Hippocampal formation (tissue), 2 donors: ENCODE measurements at regions not wholly inside any gene's neighbourhood (a gene's known extent, or its start where the extent isn't known, plus 50 kb on each side); places are given as distances from the start of the nearest gene placed in this dataset.

Experiments used
- DNase-seq, 2 donors: peaks; one replicate each; lab custom pipeline; 2025; lab: John Stamatoyannopoulos, UW

DNA sequence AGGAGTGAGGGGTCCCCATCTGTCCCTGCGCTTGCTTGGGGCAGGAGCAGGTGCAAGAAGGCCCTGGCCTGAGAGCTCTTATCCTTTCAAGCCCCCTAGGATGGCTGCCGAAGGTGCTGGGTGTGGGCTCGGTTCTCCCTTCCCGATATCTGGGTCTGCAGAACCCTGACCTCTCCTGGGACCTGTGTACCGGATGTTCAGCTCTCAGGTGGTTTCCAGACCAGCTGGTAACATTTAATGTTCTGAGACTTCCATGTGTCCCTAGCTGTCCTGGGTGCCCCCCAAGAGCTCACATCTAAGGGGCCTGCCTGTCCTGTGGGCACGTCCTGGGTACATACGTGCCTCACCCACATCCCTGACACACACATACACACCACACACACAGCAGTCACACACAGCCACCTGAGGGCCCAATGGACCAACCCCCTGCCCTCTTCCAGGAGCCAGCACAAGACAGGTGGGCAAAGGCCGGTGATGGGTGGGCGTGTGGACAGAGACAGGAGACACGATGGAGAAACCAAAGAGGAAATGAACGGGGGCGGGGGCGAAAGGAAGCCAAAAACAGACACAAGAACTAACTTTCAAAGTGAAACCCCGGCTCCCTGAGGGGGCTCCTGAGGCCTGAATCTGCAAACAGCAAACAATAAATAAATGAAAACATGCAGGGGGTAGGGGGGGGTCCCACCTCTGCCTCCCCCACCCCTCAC is 124.3 kb downstream of the PTPRS start:
- no peak for DNase-seq

DNA sequence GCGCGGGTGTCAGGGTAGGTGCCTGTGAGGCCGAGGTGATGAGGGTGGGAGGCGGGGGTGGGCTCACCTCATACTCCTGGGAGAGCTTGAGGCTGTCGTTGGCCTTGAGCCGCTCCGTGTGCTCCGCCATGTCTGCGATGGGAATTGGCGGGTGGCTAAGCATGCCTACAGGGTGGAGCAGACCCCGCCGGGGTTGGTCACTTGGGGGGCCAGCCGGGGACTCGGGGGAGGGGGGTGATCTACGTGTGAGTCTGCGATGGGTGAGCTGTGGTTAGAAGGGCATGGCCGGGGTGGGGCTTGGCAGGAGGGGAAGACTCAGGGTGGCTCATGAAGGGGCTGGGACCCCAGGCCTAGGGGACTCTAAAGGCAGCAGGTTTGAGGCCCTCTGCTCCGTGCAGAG is 125.2 kb downstream of the PTPRS start:
- DNase-seq: no peak

DNA sequence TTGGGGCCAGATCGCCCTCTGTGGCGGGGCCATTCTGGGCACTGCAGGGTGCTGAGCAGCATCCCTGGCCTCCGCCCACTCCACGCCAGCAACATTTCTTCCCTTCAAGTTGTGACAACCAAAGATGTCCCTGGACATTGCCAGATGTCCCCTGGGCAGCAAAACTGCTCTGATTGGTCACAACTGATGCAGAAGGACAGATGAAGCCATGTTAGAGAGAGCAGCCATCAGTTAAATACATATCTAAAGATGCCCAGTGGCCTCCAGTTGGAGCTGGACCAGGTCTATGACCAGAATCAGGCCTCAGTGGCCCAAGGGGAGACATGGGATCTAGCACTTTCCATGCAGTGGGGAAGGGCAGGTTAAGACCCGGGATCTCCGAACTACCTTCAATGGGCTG is 125.7 kb downstream of the PTPRS start:
- no peak for DNase-seq

DNA sequence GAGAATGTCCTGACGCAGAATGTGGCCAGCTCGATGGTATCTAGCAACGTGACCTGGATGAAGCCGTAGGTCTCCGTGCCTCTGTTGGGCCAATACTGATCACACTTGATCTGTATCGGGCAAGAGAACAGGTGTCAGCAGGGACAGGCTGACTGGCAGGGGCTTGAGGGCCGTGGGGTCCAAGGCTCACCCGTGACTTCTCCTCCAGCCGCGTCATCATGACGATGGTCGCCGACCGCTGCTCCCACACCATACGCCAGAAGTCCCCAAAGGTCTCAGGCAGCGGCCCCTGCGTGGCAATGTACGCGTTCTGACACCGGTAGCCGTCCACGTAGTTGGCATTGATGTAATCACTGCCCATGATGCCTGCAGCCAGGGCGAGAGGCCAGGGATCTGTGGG is 126.2 kb downstream of the PTPRS start:
- DNase-seq: no peak

DNA sequence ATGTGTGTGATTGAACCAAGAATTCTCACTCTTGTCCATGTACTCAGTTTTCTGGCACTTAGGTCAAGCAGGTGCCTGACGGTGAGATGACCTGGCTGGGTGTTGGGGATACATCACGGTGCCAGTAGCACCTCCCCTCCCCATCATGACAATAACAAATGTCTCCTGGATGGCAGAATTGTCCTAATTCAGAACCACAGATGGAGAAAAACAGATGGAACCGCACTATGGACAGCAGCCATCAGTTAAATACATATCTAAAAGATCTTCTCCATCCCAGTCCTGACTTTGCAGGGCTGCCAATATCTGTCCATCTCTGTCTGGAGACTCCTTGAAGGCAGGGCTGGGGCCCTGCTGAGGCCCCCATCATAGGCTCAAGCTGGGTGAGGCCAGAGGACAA is 126.9 kb downstream of the PTPRS start:
- no peak for DNase-seq

DNA sequence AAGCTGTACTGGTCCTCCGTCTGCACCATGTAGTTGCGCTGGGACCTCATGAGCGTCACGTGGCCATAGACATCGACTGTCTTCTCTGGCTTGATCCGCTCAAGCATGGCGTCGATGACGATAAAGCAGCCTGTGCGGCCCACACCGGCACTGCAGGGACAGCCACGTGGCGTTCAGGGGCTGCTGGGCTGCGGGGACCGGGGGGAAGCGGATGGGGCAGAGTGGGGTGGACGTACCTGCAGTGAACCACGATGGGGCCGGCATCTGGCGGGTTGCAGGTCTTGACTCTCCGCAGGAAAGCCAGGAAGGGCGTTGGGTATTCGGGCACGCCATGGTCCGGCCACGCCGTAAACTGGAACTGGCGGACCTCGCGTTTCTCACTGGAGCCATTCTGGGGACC is 128.5 kb downstream of the PTPRS start:
- DNase-seq: no peak

DNA sequence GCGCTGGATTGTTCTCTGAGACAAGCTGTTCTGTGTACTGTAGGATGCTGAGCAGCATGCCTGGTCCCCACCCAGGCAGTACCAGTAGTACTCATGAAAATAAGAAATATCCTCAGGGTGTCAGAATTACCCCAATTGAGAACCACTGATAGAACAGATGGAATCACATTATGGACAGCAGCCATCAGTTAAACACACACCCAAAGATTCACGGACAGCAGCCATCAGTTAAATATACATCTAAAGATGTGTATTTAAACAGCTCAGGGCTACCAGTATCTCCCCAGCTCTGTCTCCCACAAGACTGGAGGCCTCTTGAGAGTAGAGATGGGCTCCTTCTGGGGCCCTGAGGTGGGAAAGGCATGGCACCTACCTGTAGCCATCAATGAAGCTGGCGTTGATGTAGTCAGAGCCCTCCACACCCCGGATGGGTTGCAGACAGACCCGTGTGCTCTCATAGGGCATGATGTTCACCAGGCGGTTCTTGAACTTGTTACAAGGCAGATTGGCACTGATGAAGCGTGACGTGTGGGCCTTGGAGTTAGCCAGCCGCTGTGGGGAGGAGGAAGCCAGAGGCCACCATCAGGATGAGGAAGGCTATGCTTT is 129.3 kb downstream of the PTPRS start:
- DNase-seq: no peak

DNA sequence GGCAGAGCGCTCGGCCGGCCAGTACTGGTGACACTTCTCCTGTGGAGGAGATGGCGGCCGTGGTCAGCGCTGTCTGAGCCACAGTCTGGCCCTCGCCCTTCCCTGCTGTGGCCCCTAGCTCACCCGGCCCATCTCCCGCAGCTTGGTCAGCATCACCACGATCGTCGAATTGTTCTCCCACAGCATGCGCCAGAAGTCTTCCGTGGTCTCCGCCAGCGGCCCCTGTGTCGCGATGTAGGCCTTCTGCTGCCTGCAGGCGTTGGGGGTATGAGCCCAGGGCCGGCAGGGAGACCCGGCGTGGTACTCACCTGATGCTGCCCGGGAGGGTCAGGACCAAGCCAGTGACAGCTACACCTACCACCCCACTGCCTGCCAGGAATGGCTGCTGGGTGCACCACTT is 130.1 kb downstream of the PTPRS start:
- DNase-seq: no peak

DNA sequence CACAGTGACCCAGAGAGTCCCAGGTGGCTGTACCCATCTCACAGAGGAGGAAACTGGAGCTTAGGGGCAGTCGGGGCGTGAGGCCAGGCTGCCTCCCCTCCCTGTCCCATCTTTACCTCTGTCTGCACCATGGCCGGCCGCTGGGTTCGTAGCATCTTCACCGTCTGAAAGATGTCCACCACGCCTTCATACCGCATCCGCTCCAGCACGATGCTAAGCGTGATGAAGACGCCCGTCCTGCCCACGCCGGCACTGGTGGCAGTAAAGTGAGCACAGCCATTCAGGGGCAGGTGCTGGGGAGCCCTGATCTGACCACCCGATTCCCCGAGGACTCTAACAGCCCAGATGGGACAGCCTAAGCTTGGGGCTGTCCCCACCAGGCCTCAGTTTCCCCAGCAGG is 132.8 kb downstream of the PTPRS start:
- DNase-seq: no peak

DNA sequence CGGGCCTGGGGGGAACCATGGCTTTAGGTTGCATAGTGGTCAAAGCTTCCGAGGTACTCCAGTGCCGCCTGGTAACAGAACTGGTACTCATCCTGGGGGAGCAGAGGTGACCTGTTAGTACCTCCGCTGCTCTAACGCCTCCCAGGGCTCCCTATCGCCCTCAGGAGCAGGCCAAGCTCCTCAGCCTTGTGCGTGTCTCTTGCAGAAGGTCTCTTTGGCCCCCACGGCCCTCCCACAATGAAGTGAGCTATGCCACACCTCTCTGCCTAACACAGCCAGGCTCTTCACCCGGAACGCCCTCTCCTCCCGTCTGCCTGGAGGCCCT is 133.9 kb downstream of the PTPRS start:
- DNase-seq: no peak

DNA sequence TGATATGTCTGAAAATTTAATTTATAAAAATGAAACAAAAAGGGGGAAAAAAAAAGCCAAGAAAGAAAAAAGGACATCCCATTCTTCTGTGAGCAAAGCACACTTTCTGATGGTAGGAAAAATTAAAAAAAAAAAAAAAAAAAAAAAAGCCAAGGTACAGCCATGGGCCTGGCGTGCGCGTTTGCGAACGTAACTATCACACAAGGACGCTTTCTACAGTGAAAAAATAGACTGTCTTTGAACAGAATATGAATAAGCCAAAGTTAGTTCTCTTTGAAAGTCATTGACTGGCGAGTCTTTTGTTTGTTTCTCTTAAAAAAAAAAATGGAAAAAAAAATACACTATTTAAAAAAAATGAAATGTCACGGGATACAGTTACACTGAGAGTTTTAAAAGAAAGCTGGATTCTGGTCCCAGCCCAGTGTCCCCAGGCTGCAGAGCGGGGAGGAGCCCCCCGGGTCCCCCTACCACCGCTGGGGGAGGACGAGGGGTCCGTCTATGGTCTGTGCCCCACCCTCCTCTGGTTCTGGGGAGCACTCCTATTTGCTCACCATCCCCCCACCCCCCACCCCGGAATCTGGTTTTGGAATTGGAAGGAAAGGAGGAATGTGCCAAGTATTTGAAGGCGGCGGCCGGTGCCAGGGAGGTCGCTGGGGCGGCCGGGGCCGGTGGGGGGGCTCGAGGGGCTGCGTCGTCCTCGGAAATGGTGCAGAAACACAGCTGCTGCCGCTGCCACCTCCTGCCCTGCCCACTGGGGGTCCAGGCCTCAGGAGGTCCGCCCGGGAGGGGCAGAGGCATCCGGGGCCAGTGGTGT is 134.5 kb downstream of the PTPRS start:
- DNase-seq: no peak

DNA sequence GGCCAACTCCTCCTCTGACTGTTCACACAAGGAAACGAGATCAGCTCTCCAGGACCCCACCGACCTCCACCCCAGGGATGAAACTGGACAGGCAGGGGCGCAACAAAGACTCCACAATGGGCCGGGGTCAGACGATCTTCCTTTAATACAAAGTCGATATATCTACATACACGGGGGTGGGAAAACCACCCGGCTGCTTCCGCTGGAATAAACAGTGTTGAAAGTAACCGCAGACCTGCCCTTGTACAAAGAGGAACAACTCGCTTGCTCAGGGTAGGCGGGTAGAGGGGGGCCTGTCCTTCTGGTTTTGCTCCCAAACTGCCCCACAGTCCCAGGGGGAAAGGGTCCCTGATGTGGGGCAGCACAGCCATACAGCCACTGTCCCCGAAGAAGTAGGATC is 135.2 kb downstream of the PTPRS start:
- DNase-seq: no peak

DNA sequence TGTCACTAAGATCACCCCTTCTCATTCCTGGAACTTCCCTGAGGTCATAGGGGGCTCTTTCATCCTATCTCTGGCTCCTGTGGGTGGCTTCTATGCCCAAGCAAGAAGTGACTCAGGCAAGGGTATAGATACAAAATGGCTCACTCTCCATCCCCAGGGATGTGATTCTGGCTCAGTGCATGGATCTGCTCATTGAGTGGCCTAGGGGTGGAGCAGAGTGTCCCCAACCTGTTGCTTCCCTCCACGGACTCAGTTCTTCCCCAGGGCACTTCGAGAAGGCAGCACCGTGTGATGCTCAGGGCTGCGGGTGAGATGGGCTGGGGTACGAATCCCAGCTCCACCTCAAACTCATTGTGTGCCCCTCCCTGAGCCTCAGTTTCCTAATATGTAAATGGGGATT is 136.4 kb downstream of the PTPRS start:
- no peak for DNase-seq
